ENCODE measurements at regions not wholly inside any gene's neighbourhood (a gene's known extent, or its start where the extent isn't known, plus 50 kb on each side); places are given as distances from the start of the nearest gene placed in this dataset.

- no peak overlapping the region for H3K27ac Mint-ChIP-seq
- no peak for DNase-seq
- peaks cover 10 to 14% of the 10 kb centered on the region in 2 donors for H3K9me3 Mint-ChIP-seq
- no peak overlapping the region for H3K4me3 Mint-ChIP-seq
- peaks cover 10 to 19% of the 10 kb centered on the region in 2 donors for H3K27me3 Mint-ChIP-seq
- H3K36me3 Mint-ChIP-seq: peaks cover 0 to 4% of the 10 kb centered on the region in 2 donors
- no peak for ATAC-seq (replicated peaks)
- no peaks in the 10 kb centered on the region for H3K4me1 Mint-ChIP-seq
Observed at GRCh38 chr6:167588181-167588919, 238.4 kb upstream of the AFDN start.

GRCh38 chr6:167588920-167589614, 237.6 kb upstream of the AFDN start:
- H3K36me3 Mint-ChIP-seq: peaks cover 0 to 4% of the 10 kb centered on the region in 2 donors
- H3K9me3 Mint-ChIP-seq: peaks cover 10 to 12% of the 10 kb centered on the region in 2 donors
- peaks cover 10 to 19% of the 10 kb centered on the region in 2 donors for H3K27me3 Mint-ChIP-seq
- DNase-seq (no peak), ATAC-seq (replicated peaks) (no peak)
- H3K4me3 Mint-ChIP-seq: no peak overlapping the region
- no peaks in the 10 kb centered on the region for H3K4me1 Mint-ChIP-seq
- H3K27ac Mint-ChIP-seq: no peak overlapping the region

DNA sequence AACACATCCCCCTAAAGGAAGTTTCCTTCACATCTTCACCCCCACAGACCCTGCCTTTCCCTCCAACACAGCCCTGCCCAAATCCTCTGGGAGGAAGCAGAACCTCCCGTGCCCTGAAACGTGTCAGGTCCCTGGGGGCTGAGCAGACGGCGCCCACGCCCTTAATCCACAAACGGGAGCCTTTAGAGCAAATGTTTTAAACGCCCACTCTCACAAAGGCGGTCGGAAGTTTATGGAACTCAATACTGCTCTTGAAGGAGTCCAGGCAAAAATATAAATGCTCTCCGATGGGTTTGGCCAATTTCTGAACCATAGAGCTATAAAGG, 237.1 kb upstream of the AFDN start:
- H3K4me3 Mint-ChIP-seq: no peak overlapping the region

GRCh38 chr6:167590193-167590592, 236.5 kb upstream of the AFDN start:
- Mint-ChIP-seq H3K27ac (no peak overlapping the region), H3K4me3 (no peak overlapping the region), H3K4me1 (no peaks in the 10 kb centered on the region), H3K27me3 (peaks cover 10 to 19% of the 10 kb centered on the region in 2 donors), H3K9me3 (peaks cover 10% of the 10 kb centered on the region in 2 donors), H3K36me3 (peaks cover 0 to 4% of the 10 kb centered on the region in 2 donors)
- no peak for DNase-seq
- no peak for ATAC-seq (replicated peaks)

More for the DNA sequence above, 237.1 kb upstream of the AFDN start:
- Mint-ChIP-seq H3K27me3 (peaks cover 10 to 19% of the 10 kb centered on the region in 2 donors), H3K4me1 (no peaks in the 10 kb centered on the region), H3K9me3 (peaks cover 10 to 11% of the 10 kb centered on the region in 2 donors), H3K36me3 (peaks cover 0 to 4% of the 10 kb centered on the region in 2 donors), H3K27ac (no peak overlapping the region)
- ATAC-seq (replicated peaks) (no peak), DNase-seq (no peak)
